GM12891 (cell line): ENCODE measurements at regions not wholly inside any gene's neighbourhood (a gene's known extent, or its start where the extent isn't known, plus 50 kb on each side); places are given as distances from the start of the nearest gene placed in this dataset.

Source experiments
- POLR2A ChIP-seq: IDR thresholded peaks from 2 replicates; pipeline ENCODE4 v1.6.1; 2011; ENCODE audit warnings: low read depth, low read length, control low read depth
- POLR2AphosphoS5 ChIP-seq: IDR thresholded peaks from 2 replicates; pipeline ENCODE4 v1.6.1; 2011; ENCODE audit warnings: low read depth, low read length, control low read depth
- SPI1 ChIP-seq: IDR thresholded peaks from 2 replicates; pipeline ENCODE4 v1.6.1; 2011; ENCODE audit warnings: low read depth, low read length, control low read depth
- TAF1 ChIP-seq: IDR thresholded peaks from 2 replicates; pipeline ENCODE4 v1.6.1; 2011; ENCODE audit warnings: low read depth, low read length, control low read depth

DNA sequence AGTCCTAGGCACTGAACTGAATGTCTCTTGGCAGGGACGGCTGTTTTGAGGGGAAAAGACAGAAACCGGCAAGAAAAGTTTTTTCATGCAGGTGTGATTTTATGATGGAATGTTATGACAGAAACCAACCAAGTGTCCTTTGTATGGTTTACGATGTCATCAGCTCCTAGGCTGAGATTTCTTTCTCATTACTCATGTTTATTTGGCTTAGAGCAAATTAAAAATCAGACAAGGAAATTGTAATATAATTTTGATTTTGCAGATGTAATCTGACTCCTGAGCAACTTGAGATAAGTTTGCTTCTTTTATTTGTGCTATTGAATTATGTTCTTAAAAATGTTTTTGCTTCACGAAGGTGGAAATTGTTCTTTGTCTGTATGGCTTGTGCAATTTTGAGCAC, 58.8 kb upstream of the MAP3K7 start:
- no peak for TF ChIP-seq POLR2A
- TF ChIP-seq POLR2AphosphoS5 = no peak
- no peak for TF ChIP-seq TAF1
- TF ChIP-seq SPI1 = no peak
